GM13977 (cell line): ENCODE measurements at regions not wholly inside any gene's neighbourhood (a gene's known extent, or its start where the extent isn't known, plus 50 kb on each side); places are given as distances from the start of the nearest gene placed in this dataset.

Experiments used
- DNase-seq: peaks from one replicate; pipeline ENCODE4 v3.0.0; 2012; ENCODE audit warnings: low spot score
- in situ Hi-C: fragments of 300-500 bp; cut with MboI; formaldehyde crosslinking; loops from one replicate; pipeline ENCODE4 v1.12.0; 2022; ENCODE audit warnings: low sequenced_read_pairs, low pct_unique_long_range_greater_than_20kb, mixed read lengths, inconsistent platforms; ENCODE audit not compliant: unreplicated experiment
- TF ChIP-seq, protein P1 (sequence below): IDR thresholded peaks from 2 replicates; pipeline ENCODE4 v1.5.1; 2012; ENCODE audit warnings: mild to moderate bottlenecking, control low read depth; ENCODE audit not compliant: insufficient read depth; ENCODE audit errors: extremely low read depth, missing control alignments

DNA sequence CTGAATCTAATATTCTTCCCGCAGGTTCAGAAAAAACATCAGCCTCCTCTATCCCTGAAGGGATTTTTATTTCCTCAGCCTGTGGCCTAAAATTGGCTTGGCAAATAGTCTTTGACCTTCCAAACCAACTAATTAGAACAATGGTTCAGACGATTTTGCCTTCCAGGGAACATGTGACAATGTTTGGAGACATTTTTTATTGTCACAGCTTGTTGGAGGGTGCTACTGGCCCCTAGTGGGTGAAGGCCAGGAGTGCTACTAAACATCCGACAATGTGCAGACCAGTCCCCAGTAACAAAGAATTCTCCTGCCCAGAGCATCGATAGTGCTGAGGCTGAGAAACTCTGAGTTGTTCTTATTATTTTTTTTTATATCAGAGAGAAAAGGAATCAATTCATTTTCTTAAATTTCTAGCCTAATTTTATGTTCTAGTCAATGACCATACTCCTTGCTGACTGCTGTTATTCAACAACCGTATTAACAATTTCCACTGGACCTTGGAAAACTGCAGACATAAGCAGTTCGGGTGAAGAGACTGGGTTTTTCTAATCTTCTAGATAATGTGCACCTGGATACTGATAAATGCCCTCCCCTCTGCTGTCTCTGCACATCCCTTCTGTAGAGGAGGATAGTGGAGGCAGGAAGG, 280.7 kb downstream of the LMX1A start:
- TF ChIP-seq, protein P1, sequence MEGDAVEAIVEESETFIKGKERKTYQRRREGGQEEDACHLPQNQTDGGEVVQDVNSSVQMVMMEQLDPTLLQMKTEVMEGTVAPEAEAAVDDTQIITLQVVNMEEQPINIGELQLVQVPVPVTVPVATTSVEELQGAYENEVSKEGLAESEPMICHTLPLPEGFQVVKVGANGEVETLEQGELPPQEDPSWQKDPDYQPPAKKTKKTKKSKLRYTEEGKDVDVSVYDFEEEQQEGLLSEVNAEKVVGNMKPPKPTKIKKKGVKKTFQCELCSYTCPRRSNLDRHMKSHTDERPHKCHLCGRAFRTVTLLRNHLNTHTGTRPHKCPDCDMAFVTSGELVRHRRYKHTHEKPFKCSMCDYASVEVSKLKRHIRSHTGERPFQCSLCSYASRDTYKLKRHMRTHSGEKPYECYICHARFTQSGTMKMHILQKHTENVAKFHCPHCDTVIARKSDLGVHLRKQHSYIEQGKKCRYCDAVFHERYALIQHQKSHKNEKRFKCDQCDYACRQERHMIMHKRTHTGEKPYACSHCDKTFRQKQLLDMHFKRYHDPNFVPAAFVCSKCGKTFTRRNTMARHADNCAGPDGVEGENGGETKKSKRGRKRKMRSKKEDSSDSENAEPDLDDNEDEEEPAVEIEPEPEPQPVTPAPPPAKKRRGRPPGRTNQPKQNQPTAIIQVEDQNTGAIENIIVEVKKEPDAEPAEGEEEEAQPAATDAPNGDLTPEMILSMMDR: peak; percentile 36
- in situ Hi-C loops: no loop called here
- DNase-seq: peak; percentile 5

DNA sequence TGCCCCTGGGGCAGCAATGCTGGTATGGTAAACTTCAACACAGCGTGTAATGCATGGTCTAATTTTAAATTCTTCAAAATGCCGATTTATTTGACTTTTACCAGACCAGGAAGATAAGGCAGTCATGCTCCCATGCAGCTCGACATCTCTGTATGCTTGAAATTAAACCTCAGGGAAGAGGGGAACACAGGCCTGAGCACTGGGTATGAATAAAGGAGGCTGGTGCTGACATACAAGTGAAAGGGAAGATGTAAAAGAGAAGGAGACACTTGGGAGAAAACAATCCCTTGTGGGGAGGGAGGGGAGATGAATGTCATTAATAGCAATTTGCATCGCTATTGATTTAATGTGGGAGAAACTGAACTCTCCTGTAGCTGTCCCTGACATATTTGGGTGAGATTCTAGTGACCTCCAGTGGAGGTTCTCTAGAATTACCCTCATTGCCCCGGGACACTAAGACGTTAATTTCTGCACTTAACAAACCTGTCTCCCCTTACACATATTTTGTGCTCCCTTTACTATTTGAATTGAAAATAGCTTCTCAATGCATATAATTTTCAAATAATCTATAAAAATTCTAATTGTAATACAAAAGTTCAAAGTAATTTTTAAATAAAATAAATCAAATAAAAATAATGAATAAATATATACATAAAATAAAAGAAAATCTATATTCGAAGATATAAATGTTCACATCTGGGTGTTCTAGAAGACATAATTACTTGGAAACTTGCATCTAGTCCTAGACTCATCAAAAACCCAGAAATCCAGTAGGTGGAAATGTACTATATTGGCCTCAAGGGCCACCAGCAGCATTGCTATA, 283.1 kb downstream of the LMX1A start:
- peak; percentile 30 for DNase-seq
- in situ Hi-C loops: no loop called here

GRCh38 chr1:165070675-165071074, 285.8 kb downstream of the LMX1A start:
- in situ Hi-C loops: no loop called here
- no peak for DNase-seq
- TF ChIP-seq, protein P1: no peak

More for the DNA sequence above, 283.1 kb downstream of the LMX1A start:
- TF ChIP-seq, protein P1: peak; percentile 63

DNA sequence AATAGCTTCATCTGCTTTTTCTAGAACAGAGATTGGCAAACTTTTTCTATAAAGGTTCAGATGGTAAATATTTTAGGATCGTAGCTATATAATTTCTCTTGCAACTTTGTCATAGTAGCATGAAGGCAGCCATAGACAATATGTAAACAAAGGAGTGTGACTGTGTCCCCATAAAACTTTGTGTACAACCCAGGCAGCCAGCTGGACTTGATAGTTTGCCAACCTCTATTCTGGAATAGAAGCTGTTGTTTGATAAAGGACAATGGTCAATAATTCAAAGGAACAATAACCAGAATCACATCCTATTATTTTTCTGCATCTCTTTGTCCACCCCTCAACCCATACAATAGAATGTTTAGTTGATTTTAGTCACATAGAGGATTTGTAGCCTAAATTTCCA, 286.7 kb downstream of the LMX1A start:
- in situ Hi-C loops: no loop called here
- DNase-seq: no peak
- TF ChIP-seq, protein P1: no peak

DNA sequence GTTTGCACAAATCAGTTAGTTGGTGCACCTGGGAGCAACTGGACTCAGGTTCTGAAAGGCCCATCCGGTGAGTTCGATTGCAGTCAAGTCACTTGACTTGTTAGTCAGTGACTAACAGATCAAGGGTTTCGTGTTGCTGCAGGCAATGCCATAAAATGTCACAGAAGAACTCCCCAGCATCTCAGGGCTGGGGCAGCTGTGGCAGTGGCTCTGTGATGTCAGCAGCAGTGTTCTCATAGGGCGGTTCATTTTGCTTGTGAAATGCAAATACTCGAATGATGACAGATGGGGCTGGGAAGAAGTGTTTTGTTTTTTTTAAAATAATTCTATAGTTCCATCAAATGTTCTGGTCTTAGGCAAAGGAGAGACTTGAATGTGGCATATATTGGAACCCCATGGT, 287.8 kb downstream of the LMX1A start:
- TF ChIP-seq, protein P1: no peak
- no peak for DNase-seq
- in situ Hi-C loops: no loop called here

- TF ChIP-seq, protein P1: no peak
- no peak for DNase-seq
- in situ Hi-C loops: no loop called here
These were observed 288.7 kb downstream of the LMX1A start for GRCh38 chr1:165067829-165068228.
